K562 (cell line): ENCODE measurements at regions not wholly inside any gene's neighbourhood (a gene's known extent, or its start where the extent isn't known, plus 50 kb on each side); places are given as distances from the start of the nearest gene placed in this dataset.

Experiments
- ATAC-seq: fragments of 200-7000 bp; cut with Tn5 transposase; 3 replicates; pipeline ENCODE4 v1.9.1; 2020; ENCODE audit warnings: moderate library complexity
- BruUV-seq: library from RNA; stranded (reverse); fragments of 400-500 nt; replicated peaks from 2 replicates; lab custom pipeline; 2021; lab: Mats Ljungman, UMichigan
- CTCF ChIA-PET: fragments of 300-600 bp; formaldehyde crosslinking; extraction: SDS; loops from one replicate; lab custom pipeline; 2021; ENCODE audit warnings: low intra/inter-chr PET ratio; lab: Yijun Ruan, JAX
- POLR2A ChIA-PET: fragments of 300-600, 350-650 bp; sonication (Branson Sonifier 250); formaldehyde crosslinking; extraction: SDS; loops from one replicate; lab custom pipeline; 2021; ENCODE audit warnings: antibody characterized with exemption, inconsistent platforms; lab: Yijun Ruan, JAX
- DNase-seq, 4 experiments: peaks; one replicate each; pipeline versions ENCODE4 v3.0.0 to v3.0.0-alpha.2; 2011 to 2018; ENCODE audit warnings: low spot score in 3 of 4, mixed read lengths in 3 of 4; ENCODE audit errors: extremely low read depth in 1 of 4
- FAIRE-seq: peaks from 2 replicates; lab custom pipeline; 2011; peaks lifted over from hg19 to GRCh38; lab: Jason Lieb, UNC
- H2AFZ ChIP-seq: 2 replicates; pipeline ENCODE4 v1.6.0; 2011; ENCODE audit warnings: low read depth, low read length, control low read depth, inconsistent platforms
- H3K27ac ChIP-seq: fragments of 200-600 bp; 3 replicates; pipeline ENCODE4 v1.8.0; 2011; ENCODE audit warnings: low read depth, mild to moderate bottlenecking, control low read depth, inconsistent platforms, low read length, moderate library complexity, mixed read lengths; ENCODE audit errors: extremely low read depth
- H3K27me3 ChIP-seq, 2 experiments: fragments of 300-600 bp in 1 of 2; 2 replicates in 1 of 2; 3 replicates in 1 of 2; pipeline versions ENCODE4 v1.6.0 to v1.8.0; 2011; ENCODE audit warnings: inconsistent platforms in 2 of 2, low read length in 2 of 2, mild to moderate bottlenecking in 1 of 2, mixed read lengths in 1 of 2, moderate library complexity in 1 of 2; ENCODE audit not compliant: control insufficient read depth in 2 of 2, insufficient read depth in 2 of 2
- H3K36me3 ChIP-seq: fragments of 300-600 bp; 3 replicates; pipeline ENCODE4 v1.8.0; 2011; ENCODE audit warnings: mild to moderate bottlenecking, low read length, inconsistent platforms; ENCODE audit not compliant: control insufficient read depth, insufficient read depth
- H3K4me1 ChIP-seq, 2 experiments: fragments of 200-600 bp in 1 of 2; replicated peaks in 1 of 2; 2 replicates in 1 of 2; 3 replicates in 1 of 2; pipeline versions ENCODE4 v1.5.1 to v1.8.0; 2011; ENCODE audit warnings: inconsistent platforms in 2 of 2, low read length in 2 of 2, mild to moderate bottlenecking in 1 of 2, mixed read lengths in 1 of 2, moderate library complexity in 1 of 2; ENCODE audit not compliant: control insufficient read depth in 2 of 2, insufficient read depth in 2 of 2
- H3K4me2 ChIP-seq: 2 replicates; pipeline ENCODE4 v1.6.1; 2011; ENCODE audit warnings: low read length, control low read depth, inconsistent platforms, mixed read lengths; ENCODE audit not compliant: insufficient read depth
- H3K4me3 ChIP-seq: fragments of 200-600 bp; sonication (generic), shearing (Covaris generic); 2 replicates; pipeline ENCODE4 v1.5.1; 2016; ENCODE audit warnings: control low read depth, inconsistent platforms
- H3K79me2 ChIP-seq: fragments of 200-600 bp; 3 replicates; pipeline ENCODE4 v1.8.0; 2011; ENCODE audit warnings: low read length, inconsistent platforms; ENCODE audit not compliant: control insufficient read depth, insufficient read depth
- H3K9ac ChIP-seq, 2 experiments: 2 replicates each; pipeline versions ENCODE4 v1.6.0 to v1.6.1; 2011; ENCODE audit warnings: low read depth in 2 of 2, low read length in 2 of 2, control low read depth in 1 of 2, inconsistent platforms in 1 of 2, mild to moderate bottlenecking in 1 of 2, mixed read lengths in 1 of 2; ENCODE audit not compliant: insufficient read depth in 1 of 2
- H3K9me1 ChIP-seq: one replicate; pipeline ENCODE4 v1.6.0; 2011; ENCODE audit warnings: inconsistent platforms, mild to moderate bottlenecking, low read length, moderate library complexity; ENCODE audit not compliant: control insufficient read depth, insufficient read depth
- H3K9me3 ChIP-seq: replicated peaks from 2 replicates; pipeline ENCODE4 v1.5.1; 2011; ENCODE audit warnings: low read depth, low read length, inconsistent platforms; ENCODE audit not compliant: control insufficient read depth, insufficient read depth
- H4K20me1 ChIP-seq: replicated peaks from 2 replicates; pipeline ENCODE4 v1.6.1; 2011; ENCODE audit warnings: low read length, inconsistent platforms, mixed read lengths; ENCODE audit not compliant: control insufficient read depth, insufficient read depth
- CEBPB ChIP-seq: fragments of 450-650 bp; IDR thresholded peaks from 2 replicates; pipeline ENCODE4 v1.6.1; 2016; ENCODE audit warnings: missing genetic modification characterization, missing compliant biosample characterization
- HDGF ChIP-seq: fragments of 450-650 bp; IDR thresholded peaks from 2 replicates; pipeline ENCODE4 v1.6.1; 2016
- HIVEP1 ChIP-seq: fragments of 250-450 bp; sonication (Bioruptor Pico); IDR thresholded peaks from 2 replicates; pipeline ENCODE4 v1.4.0; 2020; ENCODE audit warnings: mild to moderate bottlenecking
- HMG20B ChIP-seq: fragments of 250-450 bp; sonication (Bioruptor Pico); IDR thresholded peaks from 2 replicates; pipeline ENCODE4 v1.5.0; 2021; ENCODE audit warnings: mild to moderate bottlenecking
- HMGN3 ChIP-seq: IDR thresholded peaks from 2 replicates; pipeline ENCODE4 v1.6.1; 2011; ENCODE audit warnings: borderline replicate concordance, low read depth, mild to moderate bottlenecking, mixed read lengths, low read length; ENCODE audit not compliant: insufficient read length; ENCODE audit errors: extremely low read depth
- PRMT5 ChIP-seq: sonication (generic); formaldehyde crosslinking; IDR thresholded peaks from 2 replicates; pipeline ENCODE4 v1.5.0; 2020; ENCODE audit warnings: missing genetic modification reagents
- TARDBP ChIP-seq: fragments of 450-650 bp; IDR thresholded peaks from 2 replicates; pipeline ENCODE4 v1.6.1; 2016
- THRAP3 ChIP-seq: fragments of 450-650 bp; IDR thresholded peaks from 2 replicates; pipeline ENCODE4 v1.6.1; 2016; ENCODE audit warnings: mild to moderate bottlenecking, inconsistent platforms, borderline replicate concordance
- ZNF134 ChIP-seq: fragments of 250-450 bp; sonication (Bioruptor Pico); conservative IDR thresholded peaks from 2 replicates; pipeline ENCODE4 v1.4.0; 2020
- WGBS: fragments of 100-300 bp; shearing (Covaris generic); methylation state at CpG from one replicate; pipeline ENCODE4 v1.1.6; 2016; ENCODE audit warnings: low coverage, mixed read lengths; ENCODE audit not compliant: insufficient coverage; ENCODE audit errors: missing lambda C conversion rate; 5-methylcytosine and 5-hydroxymethylcytosine counted together
- in situ Hi-C: fragments of 300-500 bp; cut with MboI; formaldehyde crosslinking; loops from 4 replicates; pipeline ENCODE4 v1.15.0; 2018; ENCODE audit warnings: inconsistent platforms, mixed read lengths
- intact Hi-C: fragments of 100-400 bp; cut with micrococcal nuclease; formaldehyde crosslinking; loops from 2 replicates; pipeline ENCODE4 v1.14.2; 2022
- TF ChIP-seq, protein P1 (sequence below), 3 experiments: fragments of 200-800 bp in 1 of 3; sonication (Bioruptor generic) in 1 of 3; sonication (generic) in 1 of 3; formaldehyde crosslinking in 1 of 3; IDR thresholded peaks; 2 replicates each; pipeline versions ENCODE4 v1.6.1 to v1.8.0; 2016 to 2022; ENCODE audit warnings: mild to moderate bottlenecking in 2 of 3, missing compliant biosample characterization in 2 of 3, missing genetic modification characterization in 2 of 3, missing genetic modification reagents in 1 of 3
- TF ChIP-seq, protein P2 (sequence below), 2 experiments: fragments of 450-650 bp; IDR thresholded peaks; 2 replicates each; pipeline ENCODE4 v1.6.1; 2018; ENCODE audit warnings: mild to moderate bottlenecking in 2 of 2, low read depth in 1 of 2; ENCODE audit not compliant: partially characterized antibody in 2 of 2

DNA sequence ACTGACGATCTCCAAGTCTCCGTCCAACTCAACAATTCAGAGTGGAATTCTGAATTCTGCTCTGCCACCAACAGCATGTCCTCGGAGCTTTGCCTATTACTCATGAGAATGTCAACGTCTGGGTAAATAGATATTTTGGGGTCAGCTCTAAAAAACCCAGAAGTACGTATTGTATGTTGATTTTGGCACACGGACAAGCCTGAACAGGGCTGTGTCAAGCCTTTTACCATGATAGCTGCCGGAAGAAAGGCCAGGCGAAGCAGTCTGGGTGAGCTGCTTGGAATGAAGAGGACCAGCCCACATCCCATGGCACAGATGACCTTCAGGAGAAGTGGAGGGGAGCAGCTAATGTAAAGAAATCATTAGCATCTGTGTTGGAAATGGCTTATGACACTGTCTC lies 88.0 kb upstream of the JAG1 start (continued):
- TF ChIP-seq, protein P1, sequence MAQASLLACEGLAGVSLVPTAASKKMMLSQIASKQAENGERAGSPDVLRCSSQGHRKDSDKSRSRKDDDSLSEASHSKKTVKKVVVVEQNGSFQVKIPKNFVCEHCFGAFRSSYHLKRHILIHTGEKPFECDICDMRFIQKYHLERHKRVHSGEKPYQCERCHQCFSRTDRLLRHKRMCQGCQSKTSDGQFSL (CRISPR knock-in tag; IDR thresholded peaks at IDR 0.05), result no peak
- TF ChIP-seq, protein P1 (tag; IDR thresholded peaks at IDR 0.05), result no peak
- TF ChIP-seq PRMT5 (CRISPR knock-in tag) (no peak), THRAP3 (no peak)
- TF ChIP-seq, all 486 proteins: peak for 0

DNA sequence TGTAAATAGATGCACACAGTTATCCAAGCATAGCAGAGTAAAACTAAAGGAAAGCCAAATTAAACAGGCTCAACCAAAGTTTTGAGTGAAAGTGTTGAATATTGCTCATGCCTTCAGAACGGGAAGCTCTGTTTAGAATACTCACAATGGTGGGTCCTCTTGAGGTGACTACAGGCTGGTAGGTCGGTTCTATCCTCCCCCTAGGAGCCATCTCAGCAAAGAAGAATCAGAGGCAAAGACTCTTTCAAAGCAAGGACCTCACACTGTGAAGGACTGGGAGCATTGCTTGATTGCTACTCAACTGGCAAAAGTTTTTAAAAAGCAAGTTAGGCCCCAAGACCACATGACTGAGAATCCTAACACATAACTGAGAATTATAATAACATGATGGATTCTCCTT lies 88.4 kb upstream of the JAG1 start:
- WGBS, result 0% methylated on average over 2 of the region's 2 CpGs

More for the DNA sequence above, 88.4 kb upstream of the JAG1 start:
- no peaks in the 10 kb centered on the region for H3K4me1 ChIP-seq
- H3K4me2 ChIP-seq, result no peak overlapping the region
- H3K27ac ChIP-seq, result no peak overlapping the region
- ChIA-PET CTCF (no interaction called here), POLR2A (no interaction called here)
- no peak overlapping the region for H3K9ac ChIP-seq
- no peak for DNase-seq
- FAIRE-seq, result no peak
- no peak overlapping the region for H3K4me3 ChIP-seq
- no peak overlapping the region for H2AFZ ChIP-seq
- no peaks in the 10 kb centered on the region for H3K36me3 ChIP-seq
- TF ChIP-seq ZNF134 (CRISPR knock-in tag) (no peak), HDGF (no peak), TARDBP (no peak), CEBPB (tag) (no peak), HIVEP1 (CRISPR knock-in tag) (no peak), HMG20B (no peak), HMGN3 (no peak)
- TF ChIP-seq, protein P2, sequence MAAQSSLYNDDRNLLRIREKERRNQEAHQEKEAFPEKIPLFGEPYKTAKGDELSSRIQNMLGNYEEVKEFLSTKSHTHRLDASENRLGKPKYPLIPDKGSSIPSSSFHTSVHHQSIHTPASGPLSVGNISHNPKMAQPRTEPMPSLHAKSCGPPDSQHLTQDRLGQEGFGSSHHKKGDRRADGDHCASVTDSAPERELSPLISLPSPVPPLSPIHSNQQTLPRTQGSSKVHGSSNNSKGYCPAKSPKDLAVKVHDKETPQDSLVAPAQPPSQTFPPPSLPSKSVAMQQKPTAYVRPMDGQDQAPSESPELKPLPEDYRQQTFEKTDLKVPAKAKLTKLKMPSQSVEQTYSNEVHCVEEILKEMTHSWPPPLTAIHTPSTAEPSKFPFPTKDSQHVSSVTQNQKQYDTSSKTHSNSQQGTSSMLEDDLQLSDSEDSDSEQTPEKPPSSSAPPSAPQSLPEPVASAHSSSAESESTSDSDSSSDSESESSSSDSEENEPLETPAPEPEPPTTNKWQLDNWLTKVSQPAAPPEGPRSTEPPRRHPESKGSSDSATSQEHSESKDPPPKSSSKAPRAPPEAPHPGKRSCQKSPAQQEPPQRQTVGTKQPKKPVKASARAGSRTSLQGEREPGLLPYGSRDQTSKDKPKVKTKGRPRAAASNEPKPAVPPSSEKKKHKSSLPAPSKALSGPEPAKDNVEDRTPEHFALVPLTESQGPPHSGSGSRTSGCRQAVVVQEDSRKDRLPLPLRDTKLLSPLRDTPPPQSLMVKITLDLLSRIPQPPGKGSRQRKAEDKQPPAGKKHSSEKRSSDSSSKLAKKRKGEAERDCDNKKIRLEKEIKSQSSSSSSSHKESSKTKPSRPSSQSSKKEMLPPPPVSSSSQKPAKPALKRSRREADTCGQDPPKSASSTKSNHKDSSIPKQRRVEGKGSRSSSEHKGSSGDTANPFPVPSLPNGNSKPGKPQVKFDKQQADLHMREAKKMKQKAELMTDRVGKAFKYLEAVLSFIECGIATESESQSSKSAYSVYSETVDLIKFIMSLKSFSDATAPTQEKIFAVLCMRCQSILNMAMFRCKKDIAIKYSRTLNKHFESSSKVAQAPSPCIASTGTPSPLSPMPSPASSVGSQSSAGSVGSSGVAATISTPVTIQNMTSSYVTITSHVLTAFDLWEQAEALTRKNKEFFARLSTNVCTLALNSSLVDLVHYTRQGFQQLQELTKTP (IDR thresholded peaks at IDR 0.05; ENCODE audit: low read depth in 1 of 2, partially characterized antibody in 2 of 2), result no peak
- no peak for ATAC-seq
- no peaks in the 10 kb centered on the region for H3K79me2 ChIP-seq
- in situ Hi-C loops (no loop called here), intact Hi-C loops (no loop called here)
- no TSS peak for BruUV-seq
- H4K20me1 ChIP-seq, result no peaks in the 10 kb centered on the region
- H3K9me1 ChIP-seq, result no peaks in the 10 kb centered on the region
- no peaks in the 10 kb centered on the region for H3K9me3 ChIP-seq
- no peaks in the 10 kb centered on the region; a peak in 1 of 5 replicates for H3K27me3 ChIP-seq
